Parathyroid adenoma (tissue), 2 donors: ENCODE measurements at regions not wholly inside any gene's neighbourhood (a gene's known extent, or its start where the extent isn't known, plus 50 kb on each side); places are given as distances from the start of the nearest gene placed in this dataset.

Experiments used
- H2AFZ ChIP-seq: fragments of 300-600 bp; sonication (generic); one replicate; pipeline ENCODE4 v1.7.0; 2017; ENCODE audit warnings: antibody characterized with exemption, mild to moderate bottlenecking
- H3K27ac ChIP-seq: fragments of 300-600 bp; sonication (generic); one replicate; pipeline ENCODE4 v1.7.0; 2017
- H3K27me3 ChIP-seq: fragments of 300-600 bp; sonication (generic); one replicate; pipeline ENCODE4 v1.7.0; 2017; ENCODE audit warnings: low read length; ENCODE audit not compliant: control insufficient read depth, insufficient read depth
- H3K36me3 ChIP-seq: fragments of 300-600 bp; sonication (generic); one replicate; pipeline ENCODE4 v1.7.0; 2017; ENCODE audit warnings: low read length; ENCODE audit not compliant: control insufficient read depth, insufficient read depth
- H3K4me1 ChIP-seq: fragments of 300-600 bp; sonication (generic); one replicate; pipeline ENCODE4 v1.7.0; 2017; ENCODE audit warnings: control low read depth
- H3K4me2 ChIP-seq: fragments of 300-600 bp; sonication (generic); one replicate; pipeline ENCODE4 v1.7.0; 2017; ENCODE audit warnings: low read length
- H3K4me3 ChIP-seq: fragments of 300-600 bp; sonication (generic); one replicate; pipeline ENCODE4 v1.7.0; 2017; ENCODE audit warnings: low read depth, low read length
- H3K79me2 ChIP-seq: fragments of 300-600 bp; sonication (generic); one replicate; pipeline ENCODE4 v1.7.0; 2017; ENCODE audit warnings: control low read depth
- H3K9ac ChIP-seq: fragments of 300-600 bp; sonication (generic); one replicate; pipeline ENCODE4 v1.7.0; 2017; ENCODE audit warnings: mild to moderate bottlenecking
- H3K9me3 ChIP-seq: fragments of 300-600 bp; sonication (generic); one replicate; pipeline ENCODE4 v1.7.0; 2017; ENCODE audit warnings: low read length; ENCODE audit not compliant: control insufficient read depth
- CTCF ChIP-seq: fragments of 300-600 bp; sonication (generic); IDR thresholded peaks from one replicate; pipeline ENCODE4 v1.7.0; 2017; ENCODE audit warnings: antibody characterized with exemption, mild to moderate bottlenecking
- donor health status: primary hyperparathyroidism.

GRCh38 chr18:41504316-41504715 is 450.7 kb upstream of the PIK3C3 start:
- Histone ChIP-seq H3K9me3 (no peaks in the 10 kb centered on the region), H3K9ac (no peak overlapping the region), H3K27me3 (no peaks in the 10 kb centered on the region), H2AFZ (no peak overlapping the region), H3K27ac (no peak overlapping the region), H3K4me1 (no peaks in the 10 kb centered on the region), H3K4me2 (no peak overlapping the region), H3K36me3 (no peaks in the 10 kb centered on the region), H3K4me3 (no peak overlapping the region), H3K79me2 (no peaks in the 10 kb centered on the region)
- TF ChIP-seq CTCF = no peak

DNA sequence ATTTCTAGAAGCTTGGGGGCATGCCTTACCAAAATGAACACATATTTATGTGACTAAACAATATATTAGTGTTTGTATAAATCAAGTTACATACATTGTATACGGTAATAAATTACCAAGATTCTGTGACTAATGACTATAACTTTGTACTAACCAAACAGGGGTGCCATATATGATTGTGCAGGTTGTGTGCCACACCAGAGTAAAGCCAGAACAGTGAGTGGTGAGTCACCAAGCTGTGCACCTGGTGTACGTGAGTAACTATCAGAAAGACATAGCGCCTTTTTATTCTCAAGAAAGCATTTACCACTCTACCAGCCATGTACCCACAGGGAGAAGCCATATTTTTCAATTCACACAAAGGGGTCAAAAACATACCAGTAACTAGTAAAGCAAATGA is 453.2 kb upstream of the PIK3C3 start:
- H2AFZ ChIP-seq = no peak overlapping the region
- H3K9me3 ChIP-seq = no peaks in the 10 kb centered on the region
- H3K4me1 ChIP-seq = no peaks in the 10 kb centered on the region
- no peaks in the 10 kb centered on the region for H3K79me2 ChIP-seq
- no peak overlapping the region for H3K9ac ChIP-seq
- H3K4me2 ChIP-seq = no peak overlapping the region
- H3K36me3 ChIP-seq = no peaks in the 10 kb centered on the region
- H3K27ac ChIP-seq = no peak overlapping the region
- H3K27me3 ChIP-seq = no peaks in the 10 kb centered on the region
- no peak for TF ChIP-seq CTCF
- no peak overlapping the region for H3K4me3 ChIP-seq

GRCh38 chr18:41499345-41499744 is 455.7 kb upstream of the PIK3C3 start:
- Histone ChIP-seq H2AFZ (no peak overlapping the region), H3K4me2 (no peak overlapping the region), H3K27ac (no peak overlapping the region), H3K9ac (no peak overlapping the region), H3K9me3 (no peaks in the 10 kb centered on the region), H3K27me3 (no peaks in the 10 kb centered on the region), H3K4me3 (no peak overlapping the region), H3K79me2 (no peaks in the 10 kb centered on the region), H3K36me3 (no peaks in the 10 kb centered on the region), H3K4me1 (no peaks in the 10 kb centered on the region)
- no peak for TF ChIP-seq CTCF

GRCh38 chr18:41490861-41491260 is 464.2 kb upstream of the PIK3C3 start:
- Histone ChIP-seq H3K27me3 (no peaks in the 10 kb centered on the region), H3K36me3 (no peaks in the 10 kb centered on the region), H3K4me3 (no peak overlapping the region), H3K9ac (no peak overlapping the region), H3K79me2 (no peaks in the 10 kb centered on the region), H2AFZ (no peak overlapping the region), H3K4me1 (no peaks in the 10 kb centered on the region), H3K4me2 (no peak overlapping the region), H3K9me3 (no peaks in the 10 kb centered on the region), H3K27ac (no peak overlapping the region)
- no peak for TF ChIP-seq CTCF

GRCh38 chr18:41486575-41486974 is 468.5 kb upstream of the PIK3C3 start:
- H3K4me2 ChIP-seq = no peak overlapping the region
- no peak overlapping the region for H3K4me3 ChIP-seq
- H3K27ac ChIP-seq = no peak overlapping the region
- H3K36me3 ChIP-seq = no peaks in the 10 kb centered on the region
- no peaks in the 10 kb centered on the region for H3K4me1 ChIP-seq
- H3K9ac ChIP-seq = no peak overlapping the region
- no peaks in the 10 kb centered on the region for H3K27me3 ChIP-seq
- TF ChIP-seq CTCF = no peak
- H3K9me3 ChIP-seq = no peaks in the 10 kb centered on the region
- H2AFZ ChIP-seq = no peak overlapping the region
- no peaks in the 10 kb centered on the region for H3K79me2 ChIP-seq
